IMR-90 (cell line): ENCODE measurements at regions not wholly inside any gene's neighbourhood (a gene's known extent, or its start where the extent isn't known, plus 50 kb on each side); places are given as distances from the start of the nearest gene placed in this dataset.

Experiments used
- ATAC-seq: fragments of 200-7000 bp; cut with Tn5 transposase; 2 replicates; pipeline ENCODE4 v1.9.1; 2020; ENCODE audit warnings: low read depth, mild to moderate bottlenecking, moderate library complexity
- BruUV-seq: library from RNA; stranded (reverse); fragments of 400-500 nt; replicated peaks from 2 replicates; lab custom pipeline; 2021; lab: Mats Ljungman, UMichigan
- CTCF ChIA-PET: fragments of 300-600 bp; formaldehyde crosslinking; extraction: SDS; loops from one replicate; lab custom pipeline; 2021; ENCODE audit warnings: antibody characterized with exemption; lab: Yijun Ruan, JAX
- POLR2A ChIA-PET: fragments of 300-600 bp; sonication (Branson Sonifier 250); formaldehyde crosslinking; loops from one replicate; lab custom pipeline; 2022; ENCODE audit warnings: antibody characterized with exemption; ENCODE audit not compliant: unreplicated experiment; lab: Charles Lee
- DNase-seq: peaks from one replicate; pipeline ENCODE4 v3.0.0; 2013
- H2AFZ ChIP-seq: replicated peaks from 2 replicates; pipeline ENCODE3; 2013; ENCODE audit warnings: low read length, mild to moderate bottlenecking; ENCODE audit not compliant: poor library complexity
- H2AK5ac ChIP-seq: 2 replicates; pipeline ENCODE4 v1.6.1; 2013; ENCODE audit warnings: low read depth, low read length, inconsistent platforms
- H2AK9ac ChIP-seq: replicated peaks from 2 replicates; pipeline ENCODE3; 2013; ENCODE audit warnings: mild to moderate bottlenecking, low read depth, low read length, moderate library complexity; ENCODE audit not compliant: poor library complexity
- H2BK120ac ChIP-seq: 2 replicates; pipeline ENCODE4 v1.6.1; 2013; ENCODE audit warnings: low read depth, low read length, inconsistent platforms
- H2BK15ac ChIP-seq: 3 replicates; pipeline ENCODE4 v1.6.1; 2013; ENCODE audit warnings: low read depth, low read length, inconsistent platforms
- H2BK20ac ChIP-seq: 2 replicates; pipeline ENCODE4 v1.6.1; 2013; ENCODE audit warnings: low read depth, mild to moderate bottlenecking, inconsistent platforms, low read length, moderate library complexity
- H2BK5ac ChIP-seq: 2 replicates; pipeline ENCODE4 v1.6.1; 2013; ENCODE audit warnings: mild to moderate bottlenecking, low read depth, low read length, inconsistent platforms; ENCODE audit not compliant: poor library complexity, severe bottlenecking
- H3K14ac ChIP-seq: replicated peaks from 2 replicates; pipeline ENCODE4 v1.6.1; 2013; ENCODE audit warnings: low read depth, low read length, inconsistent platforms
- H3K18ac ChIP-seq: 2 replicates; pipeline ENCODE4 v1.6.1; 2013; ENCODE audit warnings: low read depth, low read length, control low read depth
- H3K23ac ChIP-seq: 2 replicates; pipeline ENCODE4 v1.6.1; 2013; ENCODE audit warnings: low read depth, low read length, inconsistent platforms
- H3K27ac ChIP-seq: 2 replicates; pipeline ENCODE4 v1.5.1; 2013; ENCODE audit warnings: mild to moderate bottlenecking, control low read depth, low read length; ENCODE audit not compliant: insufficient read depth
- H3K27me3 ChIP-seq: 2 replicates; pipeline ENCODE4 v1.6.1; 2013; ENCODE audit warnings: low read length; ENCODE audit not compliant: control insufficient read depth, insufficient read depth
- H3K36me3 ChIP-seq: 2 replicates; pipeline ENCODE4 v1.6.1; 2013; ENCODE audit warnings: low read length, mixed read lengths; ENCODE audit not compliant: control insufficient read depth, insufficient read depth
- H3K4ac ChIP-seq: 2 replicates; pipeline ENCODE4 v1.6.1; 2013; ENCODE audit warnings: low read depth, low read length, inconsistent platforms
- H3K4me1 ChIP-seq: 2 replicates; pipeline ENCODE4 v1.6.1; 2013; ENCODE audit warnings: low read length, mixed read lengths; ENCODE audit not compliant: control insufficient read depth, insufficient read depth
- H3K4me2 ChIP-seq: 2 replicates; pipeline ENCODE4 v1.6.1; 2013; ENCODE audit warnings: low read depth, mild to moderate bottlenecking, control low read depth, low read length, moderate library complexity
- H3K4me3 ChIP-seq: 2 replicates; pipeline ENCODE4 v1.5.1; 2013; ENCODE audit warnings: low read depth, mild to moderate bottlenecking, control low read depth, low read length, moderate library complexity; ENCODE audit not compliant: insufficient read depth
- H3K56ac ChIP-seq: 2 replicates; pipeline ENCODE4 v1.6.1; 2013; ENCODE audit warnings: low read length, inconsistent platforms; ENCODE audit not compliant: insufficient read depth; ENCODE audit errors: extremely low read depth
- H3K79me1 ChIP-seq, 2 experiments: 2 replicates each; pipeline ENCODE4 v1.6.1; 2013; ENCODE audit warnings: low read length in 2 of 2, inconsistent platforms in 1 of 2, low read depth in 1 of 2
- H3K9ac ChIP-seq: 2 replicates; pipeline ENCODE4 v1.6.1; 2013; ENCODE audit warnings: low read depth, low read length, control low read depth
- H3K9me1 ChIP-seq: 2 replicates; pipeline ENCODE4 v1.6.1; 2013; ENCODE audit warnings: low read length, inconsistent platforms; ENCODE audit not compliant: insufficient read depth
- H3K9me3 ChIP-seq: 2 replicates; pipeline ENCODE4 v1.6.1; 2013; ENCODE audit warnings: low read length; ENCODE audit not compliant: control insufficient read depth, insufficient read depth
- H4K20me1 ChIP-seq: 2 replicates; pipeline ENCODE4 v1.6.1; 2013; ENCODE audit warnings: low read length, inconsistent platforms; ENCODE audit not compliant: insufficient read depth
- H4K5ac ChIP-seq: 2 replicates; pipeline ENCODE4 v1.6.1; 2013; ENCODE audit warnings: mild to moderate bottlenecking, low read depth, low read length, control low read depth
- H4K8ac ChIP-seq, 2 experiments: 2 replicates each; pipeline ENCODE4 v1.6.1; 2013; ENCODE audit warnings: low read depth in 2 of 2, low read length in 2 of 2, control low read depth in 1 of 2, inconsistent platforms in 1 of 2
- H4K91ac ChIP-seq: 2 replicates; pipeline ENCODE4 v1.6.1; 2013; ENCODE audit warnings: low read depth, low read length, inconsistent platforms; ENCODE audit not compliant: insufficient read depth
- BHLHE40 ChIP-seq: fragments of 150-350 bp; IDR thresholded peaks from 2 replicates; pipeline ENCODE4 v1.6.1; 2016; ENCODE audit warnings: mild to moderate bottlenecking, low read depth, low read length
- CEBPB ChIP-seq: IDR thresholded peaks from 2 replicates; pipeline ENCODE4 v1.6.1; 2012; ENCODE audit warnings: low read depth, low read length, improper control_type of control experiment
- CHD1 ChIP-seq: IDR thresholded peaks from 2 replicates; pipeline ENCODE4 v1.6.1; 2012; ENCODE audit warnings: low read depth, low read length, improper control_type of control experiment
- FOS ChIP-seq: fragments of 150-350 bp; IDR thresholded peaks from 2 replicates; pipeline ENCODE4 v1.6.1; 2016; ENCODE audit warnings: low read depth, low read length
- MAFK ChIP-seq: IDR thresholded peaks from 2 replicates; pipeline ENCODE4 v1.6.1; 2012; ENCODE audit warnings: low read depth, low read length, improper control_type of control experiment
- MAZ ChIP-seq: IDR thresholded peaks from 2 replicates; pipeline ENCODE4 v1.6.1; 2012; ENCODE audit warnings: low read depth, mild to moderate bottlenecking, low read length, improper control_type of control experiment, moderate library complexity, borderline replicate concordance
- MXI1 ChIP-seq: IDR thresholded peaks from 2 replicates; pipeline ENCODE4 v1.6.1; 2012; ENCODE audit warnings: low read depth, mild to moderate bottlenecking, low read length, moderate library complexity, borderline replicate concordance
- NFE2L2 ChIP-seq: fragments of 150-350 bp; IDR thresholded peaks from 2 replicates; pipeline ENCODE4 v1.6.1; 2016; ENCODE audit warnings: low read depth, mild to moderate bottlenecking, low read length
- POLR2A ChIP-seq: IDR thresholded peaks from 2 replicates; pipeline ENCODE4 v1.6.1; 2012; ENCODE audit warnings: mild to moderate bottlenecking, low read depth, low read length
- RAD21 ChIP-seq: IDR thresholded peaks from 2 replicates; pipeline ENCODE4 v1.6.1; 2012; ENCODE audit warnings: low read length, improper control_type of control experiment
- RCOR1 ChIP-seq: IDR thresholded peaks from 2 replicates; pipeline ENCODE4 v1.6.1; 2012; ENCODE audit warnings: mild to moderate bottlenecking, low read length, improper control_type of control experiment; ENCODE audit not compliant: insufficient replicate concordance
- RFX5 ChIP-seq: IDR thresholded peaks from 2 replicates; pipeline ENCODE4 v1.8.0; 2012; ENCODE audit warnings: low read depth, mild to moderate bottlenecking, low read length, moderate library complexity
- SMC3 ChIP-seq: fragments of 150-350 bp; IDR thresholded peaks from 2 replicates; pipeline ENCODE4 v1.6.1; 2016; ENCODE audit warnings: low read depth, mild to moderate bottlenecking, antibody characterized with exemption, low read length, moderate library complexity
- WGBS, 2 experiments: methylation state at CpG; one replicate each; pipeline versions ENCODE4 v1.1.5 to v1.1.7; 2013; ENCODE audit warnings: missing lambda C conversion rate in 2 of 2; ENCODE audit not compliant: insufficient read length in 1 of 2; ENCODE audit errors: extremely low coverage in 2 of 2; 5-methylcytosine and 5-hydroxymethylcytosine counted together
- dilution Hi-C: fragments of 300-500 bp; cut with HindIII; formaldehyde crosslinking; loops from one replicate; pipeline ENCODE4 v1.14.3; 2018; ENCODE audit warnings: low sequenced_read_pairs; ENCODE audit not compliant: unreplicated experiment
- in situ Hi-C: fragments of 300-500 bp; cut with MboI; formaldehyde crosslinking; loops from 3 replicates; pipeline ENCODE4 v1.14.3; 2019; ENCODE audit warnings: low sequenced_read_pairs, inconsistent platforms, mixed read lengths
- intact Hi-C: fragments of 100-400 bp; cut with micrococcal nuclease; formaldehyde crosslinking; loops from 2 replicates; pipeline ENCODE4 v1.10.0; 2022
- TF ChIP-seq, protein P1 (sequence below): fragments of 150-350 bp; IDR thresholded peaks from 2 replicates; pipeline ENCODE4 v1.6.1; 2017; ENCODE audit warnings: mild to moderate bottlenecking, antibody characterized with exemption, low read length, low read depth
- TF ChIP-seq, protein P2 (sequence below): conservative IDR thresholded peaks from 2 replicates; pipeline ENCODE4 v1.5.1; 2012; ENCODE audit warnings: mild to moderate bottlenecking, low read depth, low read length, improper control_type of control experiment
- TF ChIP-seq, protein P3 (sequence below): fragments of 150-350 bp; IDR thresholded peaks from 2 replicates; pipeline ENCODE4 v1.6.1; 2016; ENCODE audit warnings: low read depth, mild to moderate bottlenecking, low read length, moderate library complexity, borderline replicate concordance

DNA sequence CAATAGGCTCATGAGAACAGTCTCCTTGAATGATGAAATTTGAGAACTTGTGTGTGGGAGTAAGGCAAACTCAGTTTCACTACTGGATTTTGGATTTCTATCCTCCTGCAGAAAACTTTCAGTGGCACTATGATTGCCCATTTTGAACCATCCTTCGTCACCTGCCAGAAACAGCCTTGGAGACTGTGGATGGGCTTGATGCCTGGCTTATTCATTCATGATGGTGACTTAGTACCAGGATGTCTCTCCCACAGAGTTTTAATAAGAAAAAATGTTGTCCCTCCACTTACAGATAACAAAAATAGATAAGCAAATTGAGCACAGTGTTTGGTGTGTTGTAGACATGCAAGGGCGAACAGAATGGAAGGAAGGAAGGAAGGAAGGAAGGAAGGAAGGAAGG is 53.5 kb upstream of the CPNE4 start:
- H2BK120ac ChIP-seq = no peak overlapping the region
- no peak overlapping the region for H4K5ac ChIP-seq
- in situ Hi-C loops = no loop called here
- TF ChIP-seq, protein P1, sequence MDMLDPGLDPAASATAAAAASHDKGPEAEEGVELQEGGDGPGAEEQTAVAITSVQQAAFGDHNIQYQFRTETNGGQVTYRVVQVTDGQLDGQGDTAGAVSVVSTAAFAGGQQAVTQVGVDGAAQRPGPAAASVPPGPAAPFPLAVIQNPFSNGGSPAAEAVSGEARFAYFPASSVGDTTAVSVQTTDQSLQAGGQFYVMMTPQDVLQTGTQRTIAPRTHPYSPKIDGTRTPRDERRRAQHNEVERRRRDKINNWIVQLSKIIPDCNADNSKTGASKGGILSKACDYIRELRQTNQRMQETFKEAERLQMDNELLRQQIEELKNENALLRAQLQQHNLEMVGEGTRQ = no peak
- TF ChIP-seq MAFK (no peak), FOS (no peak), CHD1 (no peak), BHLHE40 (no peak), POLR2A (no peak), RCOR1 (no peak), RAD21 (no peak), CEBPB (no peak), RFX5 (no peak), MAZ (no peak), MXI1 (no peak), NFE2L2 (no peak), SMC3 (no peak)
- TF ChIP-seq, protein P2, sequence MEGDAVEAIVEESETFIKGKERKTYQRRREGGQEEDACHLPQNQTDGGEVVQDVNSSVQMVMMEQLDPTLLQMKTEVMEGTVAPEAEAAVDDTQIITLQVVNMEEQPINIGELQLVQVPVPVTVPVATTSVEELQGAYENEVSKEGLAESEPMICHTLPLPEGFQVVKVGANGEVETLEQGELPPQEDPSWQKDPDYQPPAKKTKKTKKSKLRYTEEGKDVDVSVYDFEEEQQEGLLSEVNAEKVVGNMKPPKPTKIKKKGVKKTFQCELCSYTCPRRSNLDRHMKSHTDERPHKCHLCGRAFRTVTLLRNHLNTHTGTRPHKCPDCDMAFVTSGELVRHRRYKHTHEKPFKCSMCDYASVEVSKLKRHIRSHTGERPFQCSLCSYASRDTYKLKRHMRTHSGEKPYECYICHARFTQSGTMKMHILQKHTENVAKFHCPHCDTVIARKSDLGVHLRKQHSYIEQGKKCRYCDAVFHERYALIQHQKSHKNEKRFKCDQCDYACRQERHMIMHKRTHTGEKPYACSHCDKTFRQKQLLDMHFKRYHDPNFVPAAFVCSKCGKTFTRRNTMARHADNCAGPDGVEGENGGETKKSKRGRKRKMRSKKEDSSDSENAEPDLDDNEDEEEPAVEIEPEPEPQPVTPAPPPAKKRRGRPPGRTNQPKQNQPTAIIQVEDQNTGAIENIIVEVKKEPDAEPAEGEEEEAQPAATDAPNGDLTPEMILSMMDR = no peak
- TF ChIP-seq, protein P3, sequence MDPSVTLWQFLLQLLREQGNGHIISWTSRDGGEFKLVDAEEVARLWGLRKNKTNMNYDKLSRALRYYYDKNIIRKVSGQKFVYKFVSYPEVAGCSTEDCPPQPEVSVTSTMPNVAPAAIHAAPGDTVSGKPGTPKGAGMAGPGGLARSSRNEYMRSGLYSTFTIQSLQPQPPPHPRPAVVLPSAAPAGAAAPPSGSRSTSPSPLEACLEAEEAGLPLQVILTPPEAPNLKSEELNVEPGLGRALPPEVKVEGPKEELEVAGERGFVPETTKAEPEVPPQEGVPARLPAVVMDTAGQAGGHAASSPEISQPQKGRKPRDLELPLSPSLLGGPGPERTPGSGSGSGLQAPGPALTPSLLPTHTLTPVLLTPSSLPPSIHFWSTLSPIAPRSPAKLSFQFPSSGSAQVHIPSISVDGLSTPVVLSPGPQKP = no peak
- no peak overlapping the region for H4K8ac ChIP-seq
- no peaks in the 10 kb centered on the region for H3K4me1 ChIP-seq
- H3K14ac ChIP-seq = no peak overlapping the region
- dilution Hi-C loops = no loop called here
- no peak overlapping the region for H3K4ac ChIP-seq
- ChIA-PET POLR2A (no interaction called here), CTCF (no interaction called here)
- intact Hi-C loops = no loop called here
- H2BK20ac ChIP-seq = no peak overlapping the region
- H3K36me3 ChIP-seq = no peaks in the 10 kb centered on the region
- H2AK5ac ChIP-seq = no peak overlapping the region
- no peak overlapping the region for H4K91ac ChIP-seq
- WGBS, 2 experiments = no CpG with 5 or more reads among the region's 2 CpGs
- H3K9me1 ChIP-seq = no peaks in the 10 kb centered on the region
- H3K27ac ChIP-seq = no peak overlapping the region
- no peaks in the 10 kb centered on the region for H3K9me3 ChIP-seq
- H4K20me1 ChIP-seq = no peaks in the 10 kb centered on the region
- BruUV-seq = no TSS peak
- no peak overlapping the region for H3K56ac ChIP-seq
- no peak overlapping the region for H3K9ac ChIP-seq
- H2AK9ac ChIP-seq = no peak overlapping the region
- DNase-seq (no peak), ATAC-seq (no peak)
- no peak overlapping the region for H2BK5ac ChIP-seq
- no peaks in the 10 kb centered on the region for H3K27me3 ChIP-seq
- no peak overlapping the region for H3K4me3 ChIP-seq
- H3K23ac ChIP-seq = no peak overlapping the region
- H2AFZ ChIP-seq = no peak overlapping the region
- H3K18ac ChIP-seq = no peak overlapping the region
- no peak overlapping the region for H3K4me2 ChIP-seq
- H2BK15ac ChIP-seq = no peak overlapping the region
- no peaks in the 10 kb centered on the region for H3K79me1 ChIP-seq
